Breast epithelium (tissue), 4 donors: ENCODE measurements at regions not wholly inside any gene's neighbourhood (a gene's known extent, or its start where the extent isn't known, plus 50 kb on each side); places are given as distances from the start of the nearest gene placed in this dataset.

Experiments used
- DNase-seq, 2 donors: peaks; one replicate each; pipeline ENCODE4 v3.0.0-alpha.2; 2019; ENCODE audit warnings: low spot score in 2 of 2
- H3K27ac ChIP-seq, 2 donors: fragments of 200-600 bp; sonication (generic) in 1 of 2; one replicate each; pipeline ENCODE4 v1.5.1; 2016 to 2019; ENCODE audit warnings: mild to moderate bottlenecking in 1 of 2
- H3K27me3 ChIP-seq, 2 donors: fragments of 200-600 bp; sonication (generic) in 1 of 2; one replicate each; pipeline versions ENCODE4 v1.5.1 to v1.6.0; 2017 to 2019; ENCODE audit warnings: control low read depth in 1 of 2, mild to moderate bottlenecking in 1 of 2
- H3K36me3 ChIP-seq: fragments of 200-600 bp; one replicate; pipeline ENCODE4 v1.5.1; 2019
- H3K4me1 ChIP-seq, 2 donors: fragments of 200-600 bp; sonication (generic); one replicate each; pipeline ENCODE4 v1.5.1; 2016 to 2019; ENCODE audit warnings: control low read depth in 1 of 2
- H3K4me3 ChIP-seq, 3 donors: fragments of 200-600 bp; sonication (generic); 1 replicate in 2 of 3; 2 replicates in 1 of 3; pipeline ENCODE4 v1.5.1; 2016 to 2019; ENCODE audit warnings: mild to moderate bottlenecking in 3 of 3, moderate library complexity in 2 of 3
- H3K9me3 ChIP-seq, 2 donors: fragments of 200-600 bp; sonication (generic) in 1 of 2; one replicate each; pipeline ENCODE4 v1.5.1; 2016 to 2019; ENCODE audit warnings: control low read depth in 1 of 2
- POLR2A ChIP-seq: fragments of 450-650 bp; IDR thresholded peaks from one replicate; pipeline ENCODE4 v1.6.1; 2016; ENCODE audit warnings: antibody characterized with exemption, mild to moderate bottlenecking, moderate library complexity
- POLR2AphosphoS5 ChIP-seq, 3 donors: sonication (generic); formaldehyde crosslinking; IDR thresholded peaks; one replicate each; pipeline ENCODE4 v1.6.1; 2017; ENCODE audit warnings: antibody characterized with exemption in 3 of 3
- intact Hi-C: fragments of 100-400 bp; cut with DNase I; formaldehyde crosslinking; loops from one replicate; pipeline ENCODE4 v1.15.1; 2023; ENCODE audit warnings: low total_unique reads
- TF ChIP-seq, protein P1 (sequence below), 3 donors: fragments of 450-650 bp; IDR thresholded peaks; one replicate each; pipeline ENCODE4 v1.5.1; 2016 to 2017; ENCODE audit warnings: antibody characterized with exemption in 3 of 3, mild to moderate bottlenecking in 3 of 3, moderate library complexity in 3 of 3

DNA sequence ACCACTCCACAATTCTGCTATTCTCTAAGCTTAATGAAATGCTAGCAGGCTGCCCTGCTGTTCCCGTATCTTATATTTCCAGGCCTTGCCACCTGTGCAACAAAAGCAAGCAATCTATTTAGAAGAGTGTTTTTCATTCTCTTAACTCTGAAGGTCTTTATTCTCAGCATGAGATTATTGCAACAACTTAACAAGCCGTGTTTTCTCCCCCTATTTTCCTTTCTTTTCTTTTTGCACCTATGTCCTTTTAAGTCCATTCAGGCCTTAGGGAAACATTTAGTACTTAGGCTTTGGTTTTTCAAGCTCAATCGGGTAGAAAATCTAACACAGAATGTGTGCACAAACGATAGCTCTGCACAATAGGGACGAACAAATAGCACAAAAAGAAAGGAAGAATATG, 89.6 kb upstream of the DMRTA1 start:
- Histone ChIP-seq H3K4me3 (no peak overlapping the region), H3K27ac (no peak overlapping the region), H3K4me1 (no peaks in the 10 kb centered on the region), H3K36me3 (no peaks in the 10 kb centered on the region), H3K9me3 (no peaks in the 10 kb centered on the region), H3K27me3 (no peaks in the 10 kb centered on the region)
- DNase-seq = no peak
- intact Hi-C loops = no loop called here
- TF ChIP-seq, protein P1, sequence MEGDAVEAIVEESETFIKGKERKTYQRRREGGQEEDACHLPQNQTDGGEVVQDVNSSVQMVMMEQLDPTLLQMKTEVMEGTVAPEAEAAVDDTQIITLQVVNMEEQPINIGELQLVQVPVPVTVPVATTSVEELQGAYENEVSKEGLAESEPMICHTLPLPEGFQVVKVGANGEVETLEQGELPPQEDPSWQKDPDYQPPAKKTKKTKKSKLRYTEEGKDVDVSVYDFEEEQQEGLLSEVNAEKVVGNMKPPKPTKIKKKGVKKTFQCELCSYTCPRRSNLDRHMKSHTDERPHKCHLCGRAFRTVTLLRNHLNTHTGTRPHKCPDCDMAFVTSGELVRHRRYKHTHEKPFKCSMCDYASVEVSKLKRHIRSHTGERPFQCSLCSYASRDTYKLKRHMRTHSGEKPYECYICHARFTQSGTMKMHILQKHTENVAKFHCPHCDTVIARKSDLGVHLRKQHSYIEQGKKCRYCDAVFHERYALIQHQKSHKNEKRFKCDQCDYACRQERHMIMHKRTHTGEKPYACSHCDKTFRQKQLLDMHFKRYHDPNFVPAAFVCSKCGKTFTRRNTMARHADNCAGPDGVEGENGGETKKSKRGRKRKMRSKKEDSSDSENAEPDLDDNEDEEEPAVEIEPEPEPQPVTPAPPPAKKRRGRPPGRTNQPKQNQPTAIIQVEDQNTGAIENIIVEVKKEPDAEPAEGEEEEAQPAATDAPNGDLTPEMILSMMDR (IDR thresholded peaks at IDR 0.05) = no peak
- TF ChIP-seq POLR2A = no peak
- no peak for TF ChIP-seq POLR2AphosphoS5 (IDR thresholded peaks at IDR 0.05)

DNA sequence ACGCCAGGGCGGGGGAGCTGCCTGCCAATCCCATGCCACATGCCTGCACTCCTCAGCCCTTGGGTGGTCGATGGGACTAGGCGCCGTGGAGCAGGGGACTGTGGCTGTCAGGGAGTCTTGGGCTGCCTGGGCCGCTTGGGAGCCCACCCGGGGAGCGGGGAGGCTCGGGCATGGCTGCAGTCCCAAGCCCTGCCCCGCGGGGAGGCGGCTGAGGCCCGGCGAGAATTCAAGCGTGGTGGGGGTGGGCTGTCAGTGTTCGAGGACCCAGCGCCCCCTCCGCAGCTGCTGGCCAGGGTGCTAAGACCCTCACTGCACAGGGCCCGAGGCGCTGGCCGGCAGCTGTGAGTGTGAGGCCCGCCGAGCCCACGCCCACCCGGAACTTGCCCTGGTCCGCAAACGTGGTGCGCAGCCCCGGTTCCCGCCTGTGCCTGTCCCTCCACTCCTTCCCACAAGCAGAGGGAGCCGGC, 83.2 kb upstream of the DMRTA1 start:
- TF ChIP-seq, protein P1 (IDR thresholded peaks at IDR 0.05) = no peak
- TF ChIP-seq POLR2A (no peak), POLR2AphosphoS5 (IDR thresholded peaks at IDR 0.05) (no peak)
- no peaks in the 10 kb centered on the region for H3K9me3 ChIP-seq
- H3K4me1 ChIP-seq = no peaks in the 10 kb centered on the region
- intact Hi-C loops = no loop called here
- no peak overlapping the region for H3K4me3 ChIP-seq
- DNase-seq = no peak
- no peak overlapping the region for H3K27ac ChIP-seq
- no peaks in the 10 kb centered on the region for H3K27me3 ChIP-seq
- no peaks in the 10 kb centered on the region for H3K36me3 ChIP-seq

DNA sequence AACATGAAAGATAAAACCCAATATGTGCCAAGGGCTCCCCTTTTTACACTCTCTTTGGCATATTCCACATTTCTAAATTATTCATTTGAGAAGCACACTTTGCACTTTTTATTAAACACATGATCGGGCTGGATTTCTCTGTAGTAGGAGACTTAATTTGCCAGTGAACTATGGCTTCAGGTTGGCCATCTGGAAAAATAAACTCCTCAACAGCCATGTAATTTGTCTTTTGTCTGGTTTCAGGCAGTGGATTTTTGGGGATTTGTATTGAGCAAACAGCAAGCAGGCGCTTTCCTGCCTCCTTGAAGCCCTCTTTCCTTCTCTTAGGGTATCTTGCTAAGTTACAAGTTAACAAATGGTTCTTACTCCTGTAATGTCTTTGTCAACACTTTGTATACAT, 73.0 kb upstream of the DMRTA1 start:
- Histone ChIP-seq H3K27ac (no peak overlapping the region), H3K4me3 (no peak overlapping the region), H3K27me3 (no peaks in the 10 kb centered on the region), H3K4me1 (no peaks in the 10 kb centered on the region), H3K9me3 (no peaks in the 10 kb centered on the region), H3K36me3 (no peaks in the 10 kb centered on the region)
- intact Hi-C loops = no loop called here
- DNase-seq = no peak
- TF ChIP-seq, protein P1 (IDR thresholded peaks at IDR 0.05) = no peak
- TF ChIP-seq POLR2A (no peak), POLR2AphosphoS5 (IDR thresholded peaks at IDR 0.05) (no peak)

DNA sequence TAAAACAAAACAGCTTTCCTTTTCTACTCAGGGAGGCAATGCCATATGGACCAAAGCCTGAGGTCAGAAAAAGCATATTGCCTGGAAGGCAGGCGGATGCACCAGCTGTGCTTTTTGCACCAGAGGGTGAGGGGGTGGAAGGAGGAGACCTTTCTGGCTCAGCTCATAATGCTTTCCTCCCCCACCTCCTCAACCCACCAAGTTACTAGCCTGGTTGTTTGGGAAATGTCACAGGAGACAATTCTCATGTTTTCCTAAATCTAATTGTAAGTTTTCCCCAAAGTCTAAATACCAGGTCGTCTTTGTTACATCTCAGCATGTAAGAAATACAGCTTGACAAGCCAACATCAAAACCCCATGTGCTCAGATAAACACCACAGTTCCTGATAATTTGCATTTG, 72.6 kb upstream of the DMRTA1 start:
- H3K27me3 ChIP-seq = no peaks in the 10 kb centered on the region
- H3K9me3 ChIP-seq = no peaks in the 10 kb centered on the region
- no peak for TF ChIP-seq POLR2AphosphoS5 (IDR thresholded peaks at IDR 0.05)
- no peak for TF ChIP-seq POLR2A
- TF ChIP-seq, protein P1 (IDR thresholded peaks at IDR 0.05) = no peak
- H3K4me1 ChIP-seq = no peaks in the 10 kb centered on the region
- intact Hi-C loops = no loop called here
- H3K36me3 ChIP-seq = no peaks in the 10 kb centered on the region
- H3K27ac ChIP-seq = no peak overlapping the region
- no peak for DNase-seq
- H3K4me3 ChIP-seq = no peak overlapping the region

DNA sequence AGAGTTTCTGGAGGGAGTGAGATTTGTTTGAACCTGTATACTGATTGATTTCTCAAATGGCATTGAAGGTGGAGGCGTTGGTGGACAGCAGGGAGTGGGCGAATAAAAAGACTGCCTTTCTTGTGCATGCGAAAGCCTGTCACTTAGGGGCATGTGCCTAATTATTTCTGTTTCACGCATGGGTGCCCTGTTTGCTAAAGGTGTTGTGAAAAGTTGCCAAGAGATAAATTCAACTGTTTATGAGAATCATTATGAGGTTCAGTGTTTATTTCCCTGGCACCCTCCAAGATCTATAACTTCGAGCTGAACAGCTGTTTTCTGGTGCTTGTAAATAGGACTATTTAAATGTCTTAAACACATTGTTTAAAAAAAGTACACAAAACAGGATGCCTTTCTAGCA, 67.4 kb upstream of the DMRTA1 start:
- H3K4me3 ChIP-seq = no peak overlapping the region
- TF ChIP-seq POLR2AphosphoS5 (IDR thresholded peaks at IDR 0.05) = no peak
- no peak for TF ChIP-seq POLR2A
- TF ChIP-seq, protein P1 (IDR thresholded peaks at IDR 0.05) = no peak
- H3K27ac ChIP-seq = no peak overlapping the region
- intact Hi-C loops = no loop called here
- H3K36me3 ChIP-seq = no peaks in the 10 kb centered on the region
- H3K4me1 ChIP-seq = no peaks in the 10 kb centered on the region
- no peaks in the 10 kb centered on the region for H3K9me3 ChIP-seq
- no peak for DNase-seq
- no peaks in the 10 kb centered on the region for H3K27me3 ChIP-seq
